ENCODE measurements at regions not wholly inside any gene's neighbourhood (a gene's known extent, or its start where the extent isn't known, plus 50 kb on each side); places are given as distances from the start of the nearest gene placed in this dataset.

GRCh38 chr21:21675601-21676000, 677.4 kb downstream of the NCAM2 start:
- Mint-ChIP-seq H3K27me3 (no peaks in the 10 kb centered on the region), H3K36me3 (no peaks in the 10 kb centered on the region), H3K4me1 (no peaks in the 10 kb centered on the region), H3K4me3 (no peak overlapping the region), H3K9me3 (peaks cover 3 to 40% (median 10%) of the 10 kb centered on the region in 11 donors), H3K27ac (no peak overlapping the region)
- Histone ChIP-seq H3K4me1 (ENCODE audit: control insufficient read depth in 2 of 2, insufficient read depth in 2 of 2, low read length in 2 of 2) (no peaks in the 10 kb centered on the region), H3K9me3 (ENCODE audit: control insufficient read depth in 2 of 3, low read length in 3 of 3) (no peaks in the 10 kb centered on the region), H3K36me3 (ENCODE audit: control insufficient read depth in 2 of 3, insufficient read depth in 3 of 3, low read length in 3 of 3) (no peaks in the 10 kb centered on the region), H3K27ac (ENCODE audit: low read depth, low read length) (no peak overlapping the region), H3K27me3 (ENCODE audit: control insufficient read depth in 2 of 2, insufficient read depth in 2 of 2, low read length in 2 of 2) (no peaks in the 10 kb centered on the region), H3K4me3 (ENCODE audit: low read length) (no peak overlapping the region)
- CTCF ChIA-PET = no interaction called here
- ATAC-seq (no peak), DNase-seq (no peak)
- POLR2A ChIA-PET = no interaction called here
- intact Hi-C loops (cut with micrococcal nuclease) = no loop called here

GRCh38 chr21:21682172-21682571, 684.0 kb downstream of the NCAM2 start:
- H3K36me3 ChIP-seq (ENCODE audit: control insufficient read depth in 2 of 3, insufficient read depth in 3 of 3, low read length in 3 of 3) = no peaks in the 10 kb centered on the region
- POLR2A ChIA-PET = no interaction called here
- Mint-ChIP-seq H3K36me3 (no peaks in the 10 kb centered on the region), H3K9me3 (peaks cover 3 to 33% (median 8%) of the 10 kb centered on the region in 11 donors), H3K27me3 (no peaks in the 10 kb centered on the region), H3K27ac (no peak overlapping the region), H3K4me3 (no peak overlapping the region), H3K4me1 (no peaks in the 10 kb centered on the region)
- intact Hi-C loops (cut with micrococcal nuclease) = loop anchor here in 1 of 2 donors (10.0 kb wide), 1 partner anchor 517 kb away; no protein-coding TSS in a partner anchor
- ATAC-seq (no peak), DNase-seq (no peak)
- no peak overlapping the region for H3K4me3 ChIP-seq (ENCODE audit: low read length)
- H3K4me1 ChIP-seq (ENCODE audit: control insufficient read depth in 2 of 2, insufficient read depth in 2 of 2, low read length in 2 of 2) = no peaks in the 10 kb centered on the region
- H3K9me3 ChIP-seq (ENCODE audit: control insufficient read depth in 2 of 3, low read length in 3 of 3) = no peaks in the 10 kb centered on the region
- CTCF ChIA-PET = no interaction called here
- no peak overlapping the region for H3K27ac ChIP-seq (ENCODE audit: low read depth, low read length)
- no peaks in the 10 kb centered on the region for H3K27me3 ChIP-seq (ENCODE audit: control insufficient read depth in 2 of 2, insufficient read depth in 2 of 2, low read length in 2 of 2)

GRCh38 chr21:21688889-21689288, 690.7 kb downstream of the NCAM2 start:
- ChIA-PET POLR2A (no interaction called here), CTCF (no interaction called here)
- H3K4me1 Mint-ChIP-seq = no peaks in the 10 kb centered on the region
- no peak overlapping the region for H3K27ac Mint-ChIP-seq
- intact Hi-C loops (cut with micrococcal nuclease) = loop anchor here in 1 of 2 donors (10.0 kb wide), 1 partner anchor 524 kb away; no protein-coding TSS in a partner anchor
- no peaks in the 10 kb centered on the region for H3K27me3 Mint-ChIP-seq
- DNase-seq = no peak
- peaks cover 0 to 18% (median 2%) of the 10 kb centered on the region in 11 donors for H3K9me3 Mint-ChIP-seq
- Histone ChIP-seq H3K27ac (ENCODE audit: low read depth, low read length) (no peak overlapping the region), H3K9me3 (ENCODE audit: control insufficient read depth in 2 of 3, low read length in 3 of 3) (no peaks in the 10 kb centered on the region), H3K36me3 (ENCODE audit: control insufficient read depth in 2 of 3, insufficient read depth in 3 of 3, low read length in 3 of 3) (no peaks in the 10 kb centered on the region), H3K27me3 (ENCODE audit: control insufficient read depth in 2 of 2, insufficient read depth in 2 of 2, low read length in 2 of 2) (no peaks in the 10 kb centered on the region), H3K4me3 (ENCODE audit: low read length) (no peak overlapping the region), H3K4me1 (ENCODE audit: control insufficient read depth in 2 of 2, insufficient read depth in 2 of 2, low read length in 2 of 2) (no peaks in the 10 kb centered on the region)
- no peaks in the 10 kb centered on the region for H3K36me3 Mint-ChIP-seq
- H3K4me3 Mint-ChIP-seq = no peak overlapping the region
- ATAC-seq = no peak

- Histone ChIP-seq H3K36me3 (ENCODE audit: control insufficient read depth in 2 of 3, insufficient read depth in 3 of 3, low read length in 3 of 3) (no peaks in the 10 kb centered on the region), H3K9me3 (ENCODE audit: control insufficient read depth in 2 of 3, low read length in 3 of 3) (no peaks in the 10 kb centered on the region), H3K4me3 (ENCODE audit: low read length) (no peak overlapping the region), H3K27me3 (ENCODE audit: control insufficient read depth in 2 of 2, insufficient read depth in 2 of 2, low read length in 2 of 2) (no peaks in the 10 kb centered on the region), H3K27ac (ENCODE audit: low read depth, low read length) (no peak overlapping the region), H3K4me1 (ENCODE audit: control insufficient read depth in 2 of 2, insufficient read depth in 2 of 2, low read length in 2 of 2) (no peaks in the 10 kb centered on the region)
- Mint-ChIP-seq H3K27ac (no peak overlapping the region), H3K9me3 (peaks cover 0 to 16% (median 2%) of the 10 kb centered on the region in 11 donors), H3K36me3 (no peaks in the 10 kb centered on the region), H3K4me3 (no peak overlapping the region), H3K27me3 (no peaks in the 10 kb centered on the region), H3K4me1 (no peaks in the 10 kb centered on the region)
- intact Hi-C loops (cut with micrococcal nuclease) = no loop called here
- ChIA-PET CTCF (no interaction called here), POLR2A (no interaction called here)
- ATAC-seq (no peak), DNase-seq (no peak)
Measured at GRCh38 chr21:21690068-21690665, 692.0 kb downstream of the NCAM2 start.

DNA sequence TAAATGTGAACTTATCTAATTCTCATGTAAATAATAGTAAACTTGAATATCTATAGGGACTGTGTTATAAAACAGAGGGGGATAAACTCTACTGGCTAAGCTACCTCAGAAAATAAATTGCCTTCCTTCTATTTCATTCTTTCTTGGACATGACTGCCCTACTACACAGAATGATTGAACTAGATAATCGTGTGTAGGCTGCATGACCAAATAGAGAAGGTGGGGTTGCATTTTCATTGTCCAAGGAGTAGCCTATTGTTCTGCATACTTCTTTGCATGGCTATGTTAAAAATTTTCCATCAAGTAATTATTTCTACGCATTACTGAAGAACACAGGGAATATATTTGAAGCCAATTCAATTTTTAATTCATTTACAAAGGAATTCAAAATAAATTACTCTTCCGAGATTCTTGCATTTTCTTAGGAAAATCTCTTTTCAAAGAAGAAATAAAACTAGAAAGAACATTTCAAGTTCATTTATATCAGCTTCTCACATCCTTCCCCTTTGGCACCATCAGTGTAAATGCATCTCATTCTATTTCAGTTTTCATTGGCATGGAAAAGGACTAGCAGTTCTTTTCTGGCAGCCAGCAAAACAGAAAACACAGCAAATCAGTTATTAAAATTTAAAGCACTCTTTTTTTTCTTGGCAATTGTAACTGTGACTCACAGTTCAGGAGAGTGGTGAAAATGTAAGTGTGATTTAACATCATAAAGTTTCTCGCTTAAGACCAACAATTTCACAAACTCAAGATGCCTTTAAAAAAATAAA, 714.7 kb downstream of the NCAM2 start:
- no peaks in the 10 kb centered on the region for H3K4me1 Mint-ChIP-seq
- ATAC-seq = no peak

DNA sequence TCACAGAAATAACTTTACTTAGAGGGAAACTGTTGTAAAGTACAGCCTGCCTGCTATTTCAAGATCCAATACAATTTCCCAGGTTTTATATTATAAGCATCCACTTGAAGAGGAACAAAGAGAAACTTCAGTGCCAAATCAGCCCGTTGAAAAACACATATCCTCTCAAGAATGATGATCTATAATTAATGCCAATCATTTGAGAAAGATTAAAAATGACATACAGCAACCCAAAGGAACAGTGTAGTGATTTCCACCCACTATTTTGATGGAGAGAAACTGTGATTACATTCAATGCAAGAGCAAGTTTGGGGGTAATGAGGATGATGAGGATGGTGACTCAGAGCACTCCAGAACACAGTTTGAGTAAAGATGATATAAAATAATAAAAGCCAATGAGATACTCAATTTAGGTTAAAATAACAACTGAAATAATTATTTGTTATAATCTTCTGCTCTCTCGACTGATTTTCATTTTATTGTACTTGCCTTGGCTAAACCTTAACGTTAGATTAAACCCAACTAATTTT, 715.5 kb downstream of the NCAM2 start:
- ATAC-seq = no peak
- Histone ChIP-seq H3K9me3 (ENCODE audit: control insufficient read depth in 2 of 3, low read length in 3 of 3) (no peaks in the 10 kb centered on the region), H3K27ac (ENCODE audit: low read depth, low read length) (no peak overlapping the region), H3K4me3 (ENCODE audit: low read length) (no peak overlapping the region), H3K36me3 (ENCODE audit: control insufficient read depth in 2 of 3, insufficient read depth in 3 of 3, low read length in 3 of 3) (no peaks in the 10 kb centered on the region), H3K27me3 (ENCODE audit: control insufficient read depth in 2 of 2, insufficient read depth in 2 of 2, low read length in 2 of 2) (no peaks in the 10 kb centered on the region), H3K4me1 (ENCODE audit: control insufficient read depth in 2 of 2, insufficient read depth in 2 of 2, low read length in 2 of 2) (no peaks in the 10 kb centered on the region)
- peaks cover 0 to 26% (median 2%) of the 10 kb centered on the region in 11 donors for H3K9me3 Mint-ChIP-seq
- no peaks in the 10 kb centered on the region for H3K27me3 Mint-ChIP-seq
- no peak for DNase-seq
- ChIA-PET POLR2A (no interaction called here), CTCF (no interaction called here)
- H3K36me3 Mint-ChIP-seq = no peaks in the 10 kb centered on the region
- H3K4me3 Mint-ChIP-seq = no peak overlapping the region
- no peak overlapping the region for H3K27ac Mint-ChIP-seq
- intact Hi-C loops (cut with micrococcal nuclease) = no loop called here
- no peaks in the 10 kb centered on the region for H3K4me1 Mint-ChIP-seq

More for the DNA sequence above, 714.7 kb downstream of the NCAM2 start:
- Mint-ChIP-seq H3K9me3 (peaks cover 0 to 30% (median 4%) of the 10 kb centered on the region in 11 donors), H3K27me3 (no peaks in the 10 kb centered on the region), H3K27ac (no peak overlapping the region), H3K36me3 (no peaks in the 10 kb centered on the region), H3K4me3 (no peak overlapping the region)
- ChIA-PET POLR2A (no interaction called here), CTCF (no interaction called here)
- intact Hi-C loops (cut with micrococcal nuclease) = no loop called here
- Histone ChIP-seq H3K27ac (ENCODE audit: low read depth, low read length) (no peak overlapping the region), H3K27me3 (ENCODE audit: control insufficient read depth in 2 of 2, insufficient read depth in 2 of 2, low read length in 2 of 2) (no peaks in the 10 kb centered on the region), H3K9me3 (ENCODE audit: control insufficient read depth in 2 of 3, low read length in 3 of 3) (no peaks in the 10 kb centered on the region), H3K4me3 (ENCODE audit: low read length) (no peak overlapping the region), H3K4me1 (ENCODE audit: control insufficient read depth in 2 of 2, insufficient read depth in 2 of 2, low read length in 2 of 2) (no peaks in the 10 kb centered on the region), H3K36me3 (ENCODE audit: control insufficient read depth in 2 of 3, insufficient read depth in 3 of 3, low read length in 3 of 3) (no peaks in the 10 kb centered on the region)
- no peak for DNase-seq

DNA sequence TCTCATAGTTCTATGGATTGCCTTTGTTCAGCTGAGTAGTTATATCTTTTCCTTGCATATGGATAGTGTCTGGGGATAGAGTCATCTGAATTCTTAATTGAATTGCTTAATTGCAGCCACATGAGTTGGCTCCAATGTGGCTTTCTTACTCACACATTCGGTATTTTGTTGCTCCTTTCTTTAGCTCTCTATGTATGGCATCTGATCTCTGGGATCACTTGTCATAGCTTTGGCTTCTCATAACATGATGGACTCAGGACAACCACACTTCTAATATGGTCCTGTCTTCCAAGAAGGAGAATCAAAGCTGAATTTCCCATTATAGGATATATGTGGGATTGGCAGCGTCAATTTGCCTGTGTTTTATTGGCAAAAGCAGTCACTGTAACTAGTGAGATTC, 716.2 kb downstream of the NCAM2 start:
- H3K27ac ChIP-seq (ENCODE audit: low read depth, low read length) = no peak overlapping the region
- DNase-seq (no peak), ATAC-seq (no peak)
- ChIA-PET POLR2A (no interaction called here), CTCF (no interaction called here)
- H3K4me3 ChIP-seq (ENCODE audit: low read length) = no peak overlapping the region
- H3K27me3 Mint-ChIP-seq = no peaks in the 10 kb centered on the region
- intact Hi-C loops (cut with micrococcal nuclease) = no loop called here
- H3K27me3 ChIP-seq (ENCODE audit: control insufficient read depth in 2 of 2, insufficient read depth in 2 of 2, low read length in 2 of 2) = no peaks in the 10 kb centered on the region
- no peaks in the 10 kb centered on the region for H3K36me3 Mint-ChIP-seq
- no peaks in the 10 kb centered on the region for H3K4me1 Mint-ChIP-seq
- no peak overlapping the region for H3K27ac Mint-ChIP-seq
- H3K36me3 ChIP-seq (ENCODE audit: control insufficient read depth in 2 of 3, insufficient read depth in 3 of 3, low read length in 3 of 3) = no peaks in the 10 kb centered on the region
- peaks cover 0 to 25% (median 3%) of the 10 kb centered on the region in 11 donors for H3K9me3 Mint-ChIP-seq
- no peaks in the 10 kb centered on the region for H3K4me1 ChIP-seq (ENCODE audit: control insufficient read depth in 2 of 2, insufficient read depth in 2 of 2, low read length in 2 of 2)
- H3K4me3 Mint-ChIP-seq = no peak overlapping the region
- no peaks in the 10 kb centered on the region for H3K9me3 ChIP-seq (ENCODE audit: control insufficient read depth in 2 of 3, low read length in 3 of 3)

All from naive thymus-derived CD4-positive, alpha-beta T cell (primary cell).